ENCODE measurements at regions not wholly inside any gene's neighbourhood (a gene's known extent, or its start where the extent isn't known, plus 50 kb on each side); places are given as distances from the start of the nearest gene placed in this dataset.

DNA sequence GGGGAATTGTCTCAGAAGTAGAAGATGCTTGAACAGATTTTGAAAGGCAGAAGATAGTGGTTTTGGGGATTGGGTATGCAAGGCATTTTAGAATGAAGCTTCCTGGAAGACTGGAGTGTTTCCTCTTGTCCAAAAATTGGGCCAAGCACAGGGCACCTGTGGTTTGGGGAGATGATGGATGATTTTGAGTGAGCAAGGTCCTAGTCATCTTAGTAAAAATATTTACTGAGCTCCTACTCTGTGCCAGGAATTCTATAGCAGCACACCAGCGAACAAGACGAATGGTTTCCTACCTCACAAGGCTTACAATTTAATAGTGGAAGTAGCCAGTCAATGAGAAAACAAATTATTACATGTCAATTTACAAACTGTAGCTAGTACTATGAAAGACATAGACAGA lies 484.4 kb upstream of the KIF2A start:
- Histone ChIP-seq H3K4me2 (ENCODE audit: insufficient read depth, low read length) (no peak overlapping the region), H3K27me3 (ENCODE audit: insufficient read depth, low read length, poor library complexity) (no peaks in the 10 kb centered on the region), H3K9ac (ENCODE audit: low read depth, low read length) (no peak overlapping the region), H3K9me3 (ENCODE audit: insufficient read depth, low read length, severe bottlenecking) (no peaks in the 10 kb centered on the region), H4K20me1 (ENCODE audit: insufficient read depth, low read length) (no peaks in the 10 kb centered on the region), H3K4me1 (ENCODE audit: insufficient read depth, low read length) (no peaks in the 10 kb centered on the region), H3K27ac (ENCODE audit: low read length) (no peak overlapping the region), H3K79me2 (ENCODE audit: insufficient read depth, low read length) (no peaks in the 10 kb centered on the region), H3K4me3 (ENCODE audit: low read depth in 1 of 2, low read length in 2 of 2) (no peak overlapping the region), H3K36me3 (ENCODE audit: insufficient read depth, low read length) (no peaks in the 10 kb centered on the region), H2AFZ (ENCODE audit: low read depth, low read length) (no peak overlapping the region)
- TF ChIP-seq CTCF (IDR thresholded peaks at IDR 0.05; ENCODE audit: borderline replicate concordance, extremely low read depth, low read length, poor library complexity, severe bottlenecking) (no peak), EZH2 (IDR thresholded peaks at IDR 0.05; ENCODE audit: borderline replicate concordance, low read depth, low read length, severe bottlenecking) (no peak)
- no peak for DNase-seq
- no peak for ATAC-seq (ENCODE audit: insufficient read depth, low read depth)

DNA sequence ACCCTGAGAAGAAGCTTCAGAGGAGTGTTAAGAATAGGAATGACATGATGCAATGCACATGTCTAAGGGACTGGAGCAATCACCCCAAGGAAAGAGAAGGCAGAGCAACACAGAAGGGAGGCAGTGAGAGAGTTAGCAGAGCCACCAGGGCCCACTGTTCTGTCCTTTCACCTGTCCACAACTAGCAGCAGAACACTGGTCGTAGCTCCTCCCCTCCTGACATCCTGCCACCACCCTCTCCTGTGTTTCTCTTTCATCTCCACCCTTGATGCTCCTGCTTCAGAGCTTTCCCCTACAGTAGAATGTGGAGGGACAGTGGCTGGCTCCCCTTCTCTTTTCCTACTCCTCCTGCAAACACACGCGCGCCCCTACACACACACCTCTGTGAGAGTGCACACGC lies 483.4 kb upstream of the KIF2A start:
- no peak overlapping the region for H3K9ac ChIP-seq (ENCODE audit: low read depth, low read length)
- H3K27me3 ChIP-seq (ENCODE audit: insufficient read depth, low read length, poor library complexity) = no peaks in the 10 kb centered on the region
- H3K4me2 ChIP-seq (ENCODE audit: insufficient read depth, low read length) = no peak overlapping the region
- no peak for ATAC-seq (ENCODE audit: insufficient read depth, low read depth)
- no peak overlapping the region for H3K27ac ChIP-seq (ENCODE audit: low read length)
- no peak for DNase-seq
- H2AFZ ChIP-seq (ENCODE audit: low read depth, low read length) = no peak overlapping the region
- H3K79me2 ChIP-seq (ENCODE audit: insufficient read depth, low read length) = no peaks in the 10 kb centered on the region
- H3K4me1 ChIP-seq (ENCODE audit: insufficient read depth, low read length) = no peaks in the 10 kb centered on the region
- H3K9me3 ChIP-seq (ENCODE audit: insufficient read depth, low read length, severe bottlenecking) = no peaks in the 10 kb centered on the region
- H3K36me3 ChIP-seq (ENCODE audit: insufficient read depth, low read length) = no peaks in the 10 kb centered on the region
- H4K20me1 ChIP-seq (ENCODE audit: insufficient read depth, low read length) = no peaks in the 10 kb centered on the region
- no peak for TF ChIP-seq EZH2 (IDR thresholded peaks at IDR 0.05; ENCODE audit: borderline replicate concordance, low read depth, low read length, severe bottlenecking)
- TF ChIP-seq CTCF (IDR thresholded peaks at IDR 0.05; ENCODE audit: borderline replicate concordance, extremely low read depth, low read length, poor library complexity, severe bottlenecking) = no peak
- no peak overlapping the region for H3K4me3 ChIP-seq (ENCODE audit: low read depth in 1 of 2, low read length in 2 of 2)

DNA sequence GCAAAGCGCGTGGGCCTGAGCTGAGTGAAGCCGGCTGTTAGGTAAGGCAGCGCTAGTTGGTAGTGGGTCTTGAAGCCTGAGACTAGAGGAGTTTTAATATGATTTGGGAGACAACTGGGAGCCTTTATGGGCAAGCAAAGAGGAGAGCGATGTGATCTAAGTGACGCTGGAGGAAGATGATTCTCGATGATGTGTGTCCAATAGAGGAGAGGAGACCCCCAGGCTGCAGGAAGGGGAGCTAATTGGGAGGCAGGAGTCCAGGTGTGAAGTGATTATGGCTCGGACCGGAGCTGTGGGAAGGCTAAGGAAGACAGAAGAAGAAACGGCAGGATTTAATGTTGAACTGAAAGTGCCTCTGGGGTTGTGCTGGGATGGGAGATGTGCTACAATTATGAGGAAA lies 482.9 kb upstream of the KIF2A start:
- no peak overlapping the region for H3K27ac ChIP-seq (ENCODE audit: low read length)
- H2AFZ ChIP-seq (ENCODE audit: low read depth, low read length) = no peak overlapping the region
- H3K4me1 ChIP-seq (ENCODE audit: insufficient read depth, low read length) = no peaks in the 10 kb centered on the region
- H3K9me3 ChIP-seq (ENCODE audit: insufficient read depth, low read length, severe bottlenecking) = no peaks in the 10 kb centered on the region
- no peaks in the 10 kb centered on the region for H4K20me1 ChIP-seq (ENCODE audit: insufficient read depth, low read length)
- H3K9ac ChIP-seq (ENCODE audit: low read depth, low read length) = no peak overlapping the region
- no peaks in the 10 kb centered on the region for H3K36me3 ChIP-seq (ENCODE audit: insufficient read depth, low read length)
- no peak overlapping the region for H3K4me2 ChIP-seq (ENCODE audit: insufficient read depth, low read length)
- no peaks in the 10 kb centered on the region for H3K79me2 ChIP-seq (ENCODE audit: insufficient read depth, low read length)
- ATAC-seq (ENCODE audit: insufficient read depth, low read depth) (no peak), DNase-seq (no peak)
- H3K27me3 ChIP-seq (ENCODE audit: insufficient read depth, low read length, poor library complexity) = no peaks in the 10 kb centered on the region
- no peak overlapping the region for H3K4me3 ChIP-seq (ENCODE audit: low read depth in 1 of 2, low read length in 2 of 2)
- TF ChIP-seq CTCF (IDR thresholded peaks at IDR 0.05; ENCODE audit: borderline replicate concordance, extremely low read depth, low read length, poor library complexity, severe bottlenecking) = no peak
- no peak for TF ChIP-seq EZH2 (IDR thresholded peaks at IDR 0.05; ENCODE audit: borderline replicate concordance, low read depth, low read length, severe bottlenecking)

DNA sequence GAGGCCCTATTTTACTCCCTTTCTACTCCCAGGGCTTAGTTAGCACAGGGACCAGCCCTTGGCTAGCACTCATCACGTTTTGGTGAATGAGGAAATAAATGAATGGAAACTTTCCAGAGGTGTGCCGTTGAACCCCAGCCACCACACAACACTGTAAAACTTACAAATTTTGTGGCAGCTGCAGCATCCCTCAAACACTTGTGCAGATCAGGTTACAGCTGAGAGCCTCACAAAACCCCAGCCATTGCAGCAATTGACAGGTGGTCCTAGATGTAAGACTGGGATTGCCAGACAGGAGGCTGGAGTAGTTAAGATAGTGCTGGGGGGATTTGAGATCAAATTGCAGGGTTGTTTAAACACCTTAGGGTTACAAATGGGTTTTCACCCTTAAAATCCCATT lies 482.2 kb upstream of the KIF2A start:
- no peak overlapping the region for H3K9ac ChIP-seq (ENCODE audit: low read depth, low read length)
- H3K4me1 ChIP-seq (ENCODE audit: insufficient read depth, low read length) = no peaks in the 10 kb centered on the region
- no peak for DNase-seq
- ATAC-seq (ENCODE audit: insufficient read depth, low read depth) = no peak
- H3K27ac ChIP-seq (ENCODE audit: low read length) = no peak overlapping the region
- TF ChIP-seq CTCF (IDR thresholded peaks at IDR 0.05; ENCODE audit: borderline replicate concordance, extremely low read depth, low read length, poor library complexity, severe bottlenecking) (no peak), EZH2 (IDR thresholded peaks at IDR 0.05; ENCODE audit: borderline replicate concordance, low read depth, low read length, severe bottlenecking) (no peak)
- H3K36me3 ChIP-seq (ENCODE audit: insufficient read depth, low read length) = no peaks in the 10 kb centered on the region
- H2AFZ ChIP-seq (ENCODE audit: low read depth, low read length) = no peak overlapping the region
- no peaks in the 10 kb centered on the region for H3K9me3 ChIP-seq (ENCODE audit: insufficient read depth, low read length, severe bottlenecking)
- H3K4me3 ChIP-seq (ENCODE audit: low read depth in 1 of 2, low read length in 2 of 2) = no peak overlapping the region
- no peaks in the 10 kb centered on the region for H3K27me3 ChIP-seq (ENCODE audit: insufficient read depth, low read length, poor library complexity)
- H4K20me1 ChIP-seq (ENCODE audit: insufficient read depth, low read length) = no peaks in the 10 kb centered on the region
- H3K79me2 ChIP-seq (ENCODE audit: insufficient read depth, low read length) = no peaks in the 10 kb centered on the region
- H3K4me2 ChIP-seq (ENCODE audit: insufficient read depth, low read length) = no peak overlapping the region
